ENCODE measurements at regions not wholly inside any gene's neighbourhood (a gene's known extent, or its start where the extent isn't known, plus 50 kb on each side); places are given as distances from the start of the nearest gene placed in this dataset.
"Not testable (repeated sequence)": the region's sequence is repeated elsewhere in the genome, so short reads cannot be mapped to it uniquely, and the experiment has no call there.

- H3K27me3 Mint-ChIP-seq = peaks cover 15% of the 10 kb centered on the region
Measured at GRCh38 chr3:150242220-150242936, 165.7 kb upstream of the TSC22D2 start.

DNA sequence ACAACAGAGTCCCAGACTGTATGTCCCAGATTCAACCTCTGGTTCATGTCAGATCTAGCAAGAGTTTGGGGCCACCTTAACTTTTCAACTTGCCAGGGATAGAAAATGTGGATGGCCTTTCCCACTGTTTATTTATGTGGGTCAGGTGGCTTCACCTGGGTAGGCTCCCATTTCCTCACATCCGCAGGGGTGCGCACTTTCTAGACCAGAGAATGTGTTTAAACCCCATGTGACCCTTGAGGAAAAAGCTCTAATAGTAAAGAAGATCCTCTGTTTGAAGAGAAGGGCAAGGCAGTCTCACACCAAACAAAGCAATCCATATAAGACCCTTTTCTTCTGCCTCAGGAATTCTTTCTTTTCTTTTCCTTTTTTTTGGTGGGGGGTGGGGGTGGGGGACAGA lies 167.2 kb upstream of the TSC22D2 start:
- Mint-ChIP-seq H3K27ac (no peak overlapping the region), H3K9me3 (no peaks in the 10 kb centered on the region), H3K4me3 (no peak overlapping the region), H3K4me1 (no peaks in the 10 kb centered on the region), H3K27me3 (peaks cover 13% of the 10 kb centered on the region), H3K36me3 (ENCODE audit: low read depth) (no peaks in the 10 kb centered on the region)
- DNase-seq (no peak), ATAC-seq (no peak)

More at GRCh38 chr3:150242220-150242936, 165.7 kb upstream of the TSC22D2 start:
- no peak overlapping the region for H3K4me3 Mint-ChIP-seq
- H3K27ac Mint-ChIP-seq = no peak overlapping the region
- no peaks in the 10 kb centered on the region for H3K4me1 Mint-ChIP-seq
- ATAC-seq (no peak), DNase-seq (no peak)
- H3K9me3 Mint-ChIP-seq = no peaks in the 10 kb centered on the region
- no peaks in the 10 kb centered on the region for H3K36me3 Mint-ChIP-seq (ENCODE audit: low read depth)

DNA sequence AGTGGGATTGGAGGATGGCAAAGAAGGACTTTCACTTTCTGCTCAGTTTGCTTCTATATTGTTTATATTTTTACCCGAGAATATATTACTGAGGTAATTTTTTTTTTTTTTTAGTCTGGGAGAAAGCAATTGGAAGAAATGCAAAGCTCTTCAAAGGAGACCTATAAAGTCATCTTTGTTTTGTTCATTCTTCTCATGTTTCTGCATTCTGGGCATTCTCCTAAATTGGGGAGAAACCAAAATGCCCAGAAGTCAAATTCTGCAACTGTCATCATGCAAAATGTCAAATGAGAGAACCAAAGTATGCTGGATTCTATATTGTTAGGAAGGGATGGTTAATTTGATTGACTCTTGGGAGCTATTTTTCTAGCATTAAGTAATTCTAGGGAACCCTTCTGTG lies 168.3 kb upstream of the TSC22D2 start:
- Mint-ChIP-seq H3K9me3 (no peaks in the 10 kb centered on the region), H3K4me3 (no peak overlapping the region), H3K4me1 (no peaks in the 10 kb centered on the region), H3K36me3 (ENCODE audit: low read depth) (no peaks in the 10 kb centered on the region), H3K27ac (no peak overlapping the region), H3K27me3 (peaks cover 13% of the 10 kb centered on the region)
- ATAC-seq (no peak), DNase-seq (no peak)

DNA sequence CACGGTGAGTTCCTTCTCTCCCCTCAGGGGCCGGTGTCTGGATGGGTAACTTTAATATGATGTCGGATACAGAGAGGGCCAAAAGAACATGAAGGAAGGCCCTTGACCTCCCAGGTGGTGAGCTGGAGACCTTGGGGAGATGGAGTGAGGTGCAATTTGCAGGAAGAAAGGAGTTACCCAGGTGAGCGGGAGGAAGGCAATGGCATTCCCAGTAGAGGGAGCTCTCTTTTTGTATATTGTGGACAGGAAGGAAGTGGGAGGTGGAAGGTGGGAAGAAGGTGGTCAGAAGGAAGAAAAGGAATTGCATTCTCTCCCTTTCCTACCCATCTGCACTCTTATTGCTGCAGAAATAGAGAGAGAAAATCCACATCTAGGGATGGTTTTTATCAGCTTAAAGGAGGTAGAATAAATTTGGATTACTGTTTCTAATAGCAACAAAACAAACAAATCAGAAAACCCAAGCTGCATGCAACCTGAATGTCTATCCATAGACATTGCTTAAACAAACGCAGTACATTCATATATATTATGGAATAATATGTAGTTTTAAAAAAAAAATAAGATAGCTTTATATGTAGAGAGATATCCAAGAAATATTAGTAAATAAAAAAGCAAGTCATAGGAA lies 169.0 kb upstream of the TSC22D2 start:
- peaks cover 11% of the 10 kb centered on the region for H3K27me3 Mint-ChIP-seq
- H3K36me3 Mint-ChIP-seq (ENCODE audit: low read depth) = no peaks in the 10 kb centered on the region
- no peak for DNase-seq
- no peak overlapping the region for H3K27ac Mint-ChIP-seq
- no peak overlapping the region for H3K4me3 Mint-ChIP-seq
- no peak for ATAC-seq
- H3K4me1 Mint-ChIP-seq = no peaks in the 10 kb centered on the region
- H3K9me3 Mint-ChIP-seq = no peaks in the 10 kb centered on the region

GRCh38 chr3:150238048-150238802 lies 169.9 kb upstream of the TSC22D2 start:
- no peak for ATAC-seq

DNA sequence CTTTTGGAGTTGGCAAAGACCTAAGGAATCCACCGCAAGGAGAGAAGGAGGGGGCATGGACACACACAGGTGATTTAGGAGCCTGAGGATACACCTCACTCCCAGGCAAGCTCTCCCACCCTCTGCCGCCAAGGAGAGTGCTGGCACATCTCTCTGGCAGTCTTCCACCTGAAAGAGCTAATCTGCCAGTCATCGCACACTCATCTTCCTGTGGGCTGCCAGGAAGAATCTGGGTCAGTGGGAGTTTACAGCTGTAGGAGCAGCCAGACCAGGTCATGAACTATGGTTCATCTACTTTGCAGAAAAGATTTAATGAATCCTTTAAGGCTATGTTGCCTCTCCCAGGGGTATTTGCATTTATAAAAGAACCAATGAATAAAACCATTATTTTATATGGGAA lies 170.6 kb upstream of the TSC22D2 start:
- H3K27me3 Mint-ChIP-seq = peaks cover 2% of the 10 kb centered on the region
- ATAC-seq = no peak

More at GRCh38 chr3:150238048-150238802, 169.9 kb upstream of the TSC22D2 start:
- no peak overlapping the region for H3K27ac Mint-ChIP-seq
- DNase-seq = no peak
- no peak overlapping the region for H3K4me3 Mint-ChIP-seq
- H3K27me3 Mint-ChIP-seq = peaks cover 6% of the 10 kb centered on the region
- H3K4me1 Mint-ChIP-seq = no peaks in the 10 kb centered on the region
- H3K9me3 Mint-ChIP-seq = no peaks in the 10 kb centered on the region
- no peaks in the 10 kb centered on the region for H3K36me3 Mint-ChIP-seq (ENCODE audit: low read depth)

GRCh38 chr3:150236316-150237082 lies 171.6 kb upstream of the TSC22D2 start:
- Mint-ChIP-seq H3K36me3 (ENCODE audit: low read depth) (no peaks in the 10 kb centered on the region), H3K27me3 (peaks cover 2% of the 10 kb centered on the region), H3K9me3 (no peaks in the 10 kb centered on the region), H3K4me1 (no peaks in the 10 kb centered on the region), H3K27ac (no peak overlapping the region), H3K4me3 (no peak overlapping the region)
- no peak for DNase-seq
- no peak for ATAC-seq

More for the DNA sequence above, 170.6 kb upstream of the TSC22D2 start:
- H3K4me1 Mint-ChIP-seq = no peaks in the 10 kb centered on the region
- no peak overlapping the region for H3K27ac Mint-ChIP-seq
- no peaks in the 10 kb centered on the region for H3K36me3 Mint-ChIP-seq (ENCODE audit: low read depth)
- no peak for DNase-seq
- H3K9me3 Mint-ChIP-seq = no peaks in the 10 kb centered on the region
- no peak overlapping the region for H3K4me3 Mint-ChIP-seq

- no peak overlapping the region for H3K27ac Mint-ChIP-seq
- no peaks in the 10 kb centered on the region for H3K9me3 Mint-ChIP-seq
- DNase-seq (no peak), ATAC-seq (no peak)
- no peaks in the 10 kb centered on the region for H3K36me3 Mint-ChIP-seq (ENCODE audit: low read depth)
- H3K4me3 Mint-ChIP-seq = no peak overlapping the region
- H3K4me1 Mint-ChIP-seq = no peaks in the 10 kb centered on the region
- peaks cover 2% of the 10 kb centered on the region for H3K27me3 Mint-ChIP-seq
Measured at GRCh38 chr3:150235799-150236198, 172.3 kb upstream of the TSC22D2 start.

DNA sequence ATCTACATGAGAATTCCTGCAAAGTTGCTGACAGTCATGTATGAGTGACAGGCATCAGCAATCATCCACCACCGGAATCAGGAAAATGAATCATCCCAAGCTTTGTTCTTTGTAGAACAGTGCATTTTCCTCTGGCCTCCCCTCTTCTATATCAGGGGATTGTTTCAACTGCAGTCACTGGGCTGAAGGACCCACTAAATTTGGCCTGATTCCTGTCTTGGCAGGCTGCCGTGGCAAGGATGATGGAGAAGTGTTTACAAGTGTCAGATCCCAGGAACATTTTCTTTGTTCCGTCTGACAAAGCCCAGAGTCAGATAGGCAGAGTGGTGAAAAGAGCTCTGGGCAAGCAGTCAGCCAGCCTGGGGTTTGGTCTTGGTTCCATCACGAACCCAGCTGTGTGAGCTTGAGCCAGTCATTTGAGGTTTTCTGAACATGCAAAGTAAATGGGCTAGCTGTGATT lies 175.1 kb upstream of the TSC22D2 start:
- H3K4me3 Mint-ChIP-seq = no peak overlapping the region
- DNase-seq = no peak
- H3K27me3 Mint-ChIP-seq = peaks cover 2% of the 10 kb centered on the region

GRCh38 chr3:150230037-150230436 lies 178.1 kb upstream of the TSC22D2 start:
- no peaks in the 10 kb centered on the region for H3K9me3 Mint-ChIP-seq
- DNase-seq (no peak), ATAC-seq (no peak)
- no peak overlapping the region for H3K27ac Mint-ChIP-seq
- H3K4me3 Mint-ChIP-seq = no peak overlapping the region
- H3K36me3 Mint-ChIP-seq (ENCODE audit: low read depth) = no peaks in the 10 kb centered on the region
- no peaks in the 10 kb centered on the region for H3K4me1 Mint-ChIP-seq
- H3K27me3 Mint-ChIP-seq = peaks cover 4% of the 10 kb centered on the region

More for the DNA sequence above, 175.1 kb upstream of the TSC22D2 start:
- no peaks in the 10 kb centered on the region for H3K36me3 Mint-ChIP-seq (ENCODE audit: low read depth)
- no peak for ATAC-seq
- no peak overlapping the region for H3K27ac Mint-ChIP-seq
- H3K4me1 Mint-ChIP-seq = no peaks in the 10 kb centered on the region
- no peaks in the 10 kb centered on the region for H3K9me3 Mint-ChIP-seq

DNA sequence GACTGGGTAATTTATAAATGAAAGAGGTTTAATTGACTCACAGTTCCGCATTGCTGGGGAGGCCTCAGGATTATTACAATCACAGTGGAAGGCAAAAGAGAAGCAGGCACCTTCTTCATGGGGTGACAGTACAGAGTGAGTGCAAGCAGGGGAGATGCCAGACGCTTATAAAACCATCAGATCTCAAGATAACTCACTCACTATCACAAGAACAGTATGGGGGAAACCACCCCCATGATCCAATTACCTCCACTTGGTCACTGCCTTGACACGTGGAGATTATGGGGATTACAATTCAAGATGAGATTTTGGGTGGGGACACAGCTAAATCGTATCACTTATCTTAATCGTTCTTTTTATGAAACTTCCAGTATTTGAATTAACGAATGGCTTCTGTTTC lies 179.5 kb upstream of the TSC22D2 start:
- not testable (repeated sequence) for H3K9me3 Mint-ChIP-seq; H3K4me3 Mint-ChIP-seq; H3K36me3 Mint-ChIP-seq (ENCODE audit: low read depth); DNase-seq; H3K4me1 Mint-ChIP-seq; H3K27ac Mint-ChIP-seq; ATAC-seq
- H3K27me3 Mint-ChIP-seq = peaks cover 10% of the 10 kb centered on the region

DNA sequence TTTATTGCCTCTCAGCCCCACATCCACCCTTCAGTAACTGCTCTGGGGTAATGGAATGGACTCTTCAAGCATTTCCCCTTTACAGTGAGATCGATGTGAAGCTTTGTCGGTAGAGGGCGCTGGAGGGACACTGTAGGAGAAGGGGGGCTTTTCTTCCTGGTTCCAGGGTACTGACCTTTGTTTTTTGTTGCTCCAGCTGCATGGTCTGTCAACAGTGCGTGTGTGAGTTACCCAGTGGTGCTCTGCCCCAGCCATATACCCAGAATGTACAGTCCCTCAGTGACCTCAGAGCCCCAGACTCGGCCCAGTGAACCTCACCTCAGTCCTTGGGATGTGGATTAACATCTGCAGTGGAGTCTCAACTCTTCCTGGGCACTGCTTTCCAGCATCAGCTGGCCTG lies 180.3 kb upstream of the TSC22D2 start:
- Mint-ChIP-seq H3K9me3 (no peaks in the 10 kb centered on the region), H3K27ac (no peak overlapping the region), H3K27me3 (peaks cover 13% of the 10 kb centered on the region), H3K4me3 (no peak overlapping the region), H3K36me3 (ENCODE audit: low read depth) (no peaks in the 10 kb centered on the region), H3K4me1 (no peaks in the 10 kb centered on the region)
- DNase-seq = peak; percentile 62
- peak; percentile 63 for ATAC-seq

DNA sequence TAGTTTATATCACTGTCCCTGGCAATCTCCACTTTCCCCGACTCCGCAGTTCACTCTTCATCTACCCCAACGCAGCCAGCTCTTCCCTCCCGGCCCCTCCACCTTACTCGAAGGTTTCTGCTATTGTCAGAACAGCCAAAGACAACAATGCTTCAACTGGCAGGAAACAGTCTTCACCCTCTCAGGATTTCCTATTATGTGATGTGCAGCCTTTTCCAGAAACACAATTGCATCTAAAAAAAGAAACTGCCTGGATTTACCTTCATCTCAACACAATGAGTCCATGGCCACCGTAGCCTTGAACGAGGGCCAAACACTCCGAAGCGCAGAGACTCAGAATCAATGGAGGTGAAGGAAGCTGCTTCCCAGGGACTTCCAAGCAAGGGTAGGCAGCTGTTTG lies 182.1 kb upstream of the TSC22D2 start:
- Mint-ChIP-seq H3K9me3 (no peaks in the 10 kb centered on the region), H3K36me3 (ENCODE audit: low read depth) (no peaks in the 10 kb centered on the region), H3K27me3 (peaks cover 27% of the 10 kb centered on the region), H3K4me1 (peaks cover 2% of the 10 kb centered on the region), H3K4me3 (no peak overlapping the region), H3K27ac (no peak overlapping the region)
- ATAC-seq (no peak), DNase-seq (no peak)

- peaks cover 2% of the 10 kb centered on the region for H3K4me1 Mint-ChIP-seq
- no peaks in the 10 kb centered on the region for H3K9me3 Mint-ChIP-seq
- ATAC-seq = no peak
- H3K27me3 Mint-ChIP-seq = peaks cover 35% of the 10 kb centered on the region
- H3K27ac Mint-ChIP-seq = no peak overlapping the region
- no peak overlapping the region for H3K4me3 Mint-ChIP-seq
- no peak for DNase-seq
- H3K36me3 Mint-ChIP-seq (ENCODE audit: low read depth) = no peaks in the 10 kb centered on the region
Measured at GRCh38 chr3:150223558-150223957, 184.5 kb upstream of the TSC22D2 start.
